ENCODE measurements at regions not wholly inside any gene's neighbourhood (a gene's known extent, or its start where the extent isn't known, plus 50 kb on each side); places are given as distances from the start of the nearest gene placed in this dataset.

GRCh38 chr7:46515844-46516590 lies 594.9 kb upstream of the IGFBP3 start:
- H3K4me1 Mint-ChIP-seq, result peaks cover 14% of the 10 kb centered on the region
- H3K27me3 Mint-ChIP-seq (ENCODE audit: low read depth), result no peaks in the 10 kb centered on the region
- H3K27ac Mint-ChIP-seq, result peak overlapping the region; percentile 26 to 60 (median 28)
- TF ChIP-seq CTCF (IDR thresholded peaks at IDR 0.05; ENCODE audit: unreplicated experiment in 3 of 3), result no peak
- H3K4me3 Mint-ChIP-seq, result no peak overlapping the region
- H3K36me3 Mint-ChIP-seq (ENCODE audit: low read depth), result no peaks in the 10 kb centered on the region
- H3K9me3 Mint-ChIP-seq, result peaks cover 9% of the 10 kb centered on the region

GRCh38 chr7:46513447-46513848 lies 592.4 kb upstream of the IGFBP3 start:
- Mint-ChIP-seq H3K4me1 (peaks cover 14% of the 10 kb centered on the region), H3K36me3 (ENCODE audit: low read depth) (no peaks in the 10 kb centered on the region), H3K4me3 (no peak overlapping the region), H3K9me3 (peaks cover 13% of the 10 kb centered on the region), H3K27ac (peak overlapping the region; percentile 3 to 81 (median 54)), H3K27me3 (ENCODE audit: low read depth) (no peaks in the 10 kb centered on the region)
- no peak for TF ChIP-seq CTCF (IDR thresholded peaks at IDR 0.05; ENCODE audit: unreplicated experiment in 3 of 3)

GRCh38 chr7:46512891-46513413 lies 591.9 kb upstream of the IGFBP3 start:
- peaks cover 14% of the 10 kb centered on the region for H3K4me1 Mint-ChIP-seq
- peaks cover 16% of the 10 kb centered on the region for H3K9me3 Mint-ChIP-seq
- H3K27ac Mint-ChIP-seq, result peak overlapping the region; percentile 3 to 81 (median 61)
- no peak overlapping the region for H3K4me3 Mint-ChIP-seq
- no peak for TF ChIP-seq CTCF (IDR thresholded peaks at IDR 0.05; ENCODE audit: unreplicated experiment in 3 of 3)
- H3K36me3 Mint-ChIP-seq (ENCODE audit: low read depth), result no peaks in the 10 kb centered on the region
- H3K27me3 Mint-ChIP-seq (ENCODE audit: low read depth), result no peaks in the 10 kb centered on the region

- no peak overlapping the region for H3K27ac Mint-ChIP-seq
- no peak for TF ChIP-seq CTCF (IDR thresholded peaks at IDR 0.05; ENCODE audit: unreplicated experiment in 3 of 3)
- no peaks in the 10 kb centered on the region for H3K27me3 Mint-ChIP-seq (ENCODE audit: low read depth)
- peaks cover 21% of the 10 kb centered on the region for H3K9me3 Mint-ChIP-seq
- no peaks in the 10 kb centered on the region for H3K36me3 Mint-ChIP-seq (ENCODE audit: low read depth)
- no peak overlapping the region for H3K4me3 Mint-ChIP-seq
- peaks cover 14% of the 10 kb centered on the region for H3K4me1 Mint-ChIP-seq
Measured at GRCh38 chr7:46511442-46512215, 590.6 kb upstream of the IGFBP3 start.

- no peak for TF ChIP-seq CTCF (IDR thresholded peaks at IDR 0.05; ENCODE audit: unreplicated experiment in 3 of 3)
- Mint-ChIP-seq H3K4me1 (peaks cover 11% of the 10 kb centered on the region), H3K27me3 (ENCODE audit: low read depth) (no peaks in the 10 kb centered on the region), H3K4me3 (no peak overlapping the region), H3K9me3 (peaks cover 40% of the 10 kb centered on the region), H3K36me3 (ENCODE audit: low read depth) (peaks cover 4% of the 10 kb centered on the region), H3K27ac (peak overlapping the region in 2 of 3 experiments; percentile 45 to 79)
Measured at GRCh38 chr7:46508583-46508982, 587.5 kb upstream of the IGFBP3 start.

Data from nephron (organoid).